ENCODE measurements at regions not wholly inside any gene's neighbourhood (a gene's known extent, or its start where the extent isn't known, plus 50 kb on each side); places are given as distances from the start of the nearest gene placed in this dataset.

- H3K9me3 ChIP-seq = no peaks in the 10 kb centered on the region
- ChIA-PET POLR2A (no interaction called here), CTCF (interaction anchor here (0.6 kb wide), 1 partner anchor 688 kb away, joined by 4 read pairs; no protein-coding TSS in a partner anchor)
- DNase-seq (ENCODE audit: low read depth in 1 of 2, low spot score in 1 of 2) (no peak), FAIRE-seq (no peak), ATAC-seq (no peak)
- no peaks in the 10 kb centered on the region for H3K4me1 ChIP-seq
- no peak overlapping the region for H3K4me2 ChIP-seq
- TF ChIP-seq RNF2 (IDR thresholded peaks at IDR 0.05; ENCODE audit: borderline replicate concordance, low read depth) = no peak
- TF ChIP-seq, protein P1, sequence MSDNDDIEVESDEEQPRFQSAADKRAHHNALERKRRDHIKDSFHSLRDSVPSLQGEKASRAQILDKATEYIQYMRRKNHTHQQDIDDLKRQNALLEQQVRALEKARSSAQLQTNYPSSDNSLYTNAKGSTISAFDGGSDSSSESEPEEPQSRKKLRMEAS (IDR thresholded peaks at IDR 0.05) = no peak
- no peak for TF ChIP-seq ZFP36 (IDR thresholded peaks at IDR 0.05; ENCODE audit: borderline replicate concordance, partially characterized antibody)
- TF ChIP-seq EHMT2 (IDR thresholded peaks at IDR 0.05; ENCODE audit: low read depth) = no peak
- TF ChIP-seq FOSL2 (IDR thresholded peaks at IDR 0.05) = no peak
- TF ChIP-seq FOSL2 (CRISPR knock-in tag; IDR thresholded peaks at IDR 0.05) = no peak
- TF ChIP-seq CHD4 (IDR thresholded peaks at IDR 0.05; ENCODE audit: borderline replicate concordance) = no peak
- no peak for TF ChIP-seq HOXB13 (CRISPR knock-in tag; IDR thresholded peaks at IDR 0.05; ENCODE audit: low read depth)
- no peak for TF ChIP-seq BHLHE40 (IDR thresholded peaks at IDR 0.05; ENCODE audit: low read depth, low read length)
- no peak for TF ChIP-seq FOSB (CRISPR knock-in tag; IDR thresholded peaks at IDR 0.05)
- TF ChIP-seq, protein P2, sequence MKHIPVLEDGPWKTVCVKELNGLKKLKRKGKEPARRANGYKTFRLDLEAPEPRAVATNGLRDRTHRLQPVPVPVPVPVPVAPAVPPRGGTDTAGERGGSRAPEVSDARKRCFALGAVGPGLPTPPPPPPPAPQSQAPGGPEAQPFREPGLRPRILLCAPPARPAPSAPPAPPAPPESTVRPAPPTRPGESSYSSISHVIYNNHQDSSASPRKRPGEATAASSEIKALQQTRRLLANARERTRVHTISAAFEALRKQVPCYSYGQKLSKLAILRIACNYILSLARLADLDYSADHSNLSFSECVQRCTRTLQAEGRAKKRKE (CRISPR knock-in tag; IDR thresholded peaks at IDR 0.05; ENCODE audit: low read depth) = no peak
- no peak for TF ChIP-seq EP300 (IDR thresholded peaks at IDR 0.05)
- no peak for TF ChIP-seq ZC3H11A (IDR thresholded peaks at IDR 0.05)
- no peak for TF ChIP-seq GATA3 (IDR thresholded peaks at IDR 0.05; ENCODE audit: borderline replicate concordance)
- no peak for TF ChIP-seq JUN (IDR thresholded peaks at IDR 0.05)
- no peak for TF ChIP-seq KDM5A (IDR thresholded peaks at IDR 0.05)
- H3K4me3 ChIP-seq = no peak overlapping the region
- 0% methylated on average over 2 of the region's 3 CpGs for WGBS (ENCODE audit: missing lambda C conversion rate)
- no peak overlapping the region for H3K27ac ChIP-seq
Measured at GRCh38 chr6:156185113-156185512, 592.1 kb upstream of the ARID1B start.

DNA sequence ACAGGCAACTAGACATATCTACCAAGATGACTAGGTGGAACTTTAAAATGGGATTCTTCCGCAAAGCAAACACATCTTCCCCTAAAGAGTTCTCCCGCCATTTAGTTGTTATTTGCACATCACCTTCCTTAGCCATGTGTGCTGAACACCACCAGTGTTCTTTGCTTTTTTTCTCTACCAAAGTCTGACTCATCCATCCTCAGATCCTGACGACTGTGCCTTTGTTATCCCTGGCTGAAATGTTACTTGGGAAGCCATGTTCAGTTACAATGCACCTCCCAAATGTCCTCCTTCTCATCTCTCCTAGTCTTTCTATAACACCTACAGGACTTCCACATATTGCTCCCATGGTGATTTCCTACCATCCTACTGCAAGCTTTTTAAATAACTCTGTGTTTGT lies 593.5 kb upstream of the ARID1B start:
- ATAC-seq = no peak
- no peak for FAIRE-seq
- Histone ChIP-seq H3K27ac (no peak overlapping the region), H3K4me3 (no peak overlapping the region), H3K4me1 (no peaks in the 10 kb centered on the region), H3K9me3 (no peaks in the 10 kb centered on the region), H3K4me2 (no peak overlapping the region)
- TF ChIP-seq SREBF2 (IDR thresholded peaks at IDR 0.05) (no peak), HEYL (CRISPR knock-in tag; IDR thresholded peaks at IDR 0.05) (no peak), ESRRA (IDR thresholded peaks at IDR 0.05; ENCODE audit: borderline replicate concordance, low read length) (no peak), FOSL2 (IDR thresholded peaks at IDR 0.05) (no peak), FOSL2 (CRISPR knock-in tag; IDR thresholded peaks at IDR 0.05) (no peak), TP53 (CRISPR knock-in tag; IDR thresholded peaks at IDR 0.05) (no peak), POLR2AphosphoS2 (conservative IDR thresholded peaks at IDR 0.05; ENCODE audit: low read length) (no peak), RNF2 (IDR thresholded peaks at IDR 0.05; ENCODE audit: borderline replicate concordance, low read depth) (no peak), CEBPB (IDR thresholded peaks at IDR 0.05) (no peak)
- TF ChIP-seq, protein P3, sequence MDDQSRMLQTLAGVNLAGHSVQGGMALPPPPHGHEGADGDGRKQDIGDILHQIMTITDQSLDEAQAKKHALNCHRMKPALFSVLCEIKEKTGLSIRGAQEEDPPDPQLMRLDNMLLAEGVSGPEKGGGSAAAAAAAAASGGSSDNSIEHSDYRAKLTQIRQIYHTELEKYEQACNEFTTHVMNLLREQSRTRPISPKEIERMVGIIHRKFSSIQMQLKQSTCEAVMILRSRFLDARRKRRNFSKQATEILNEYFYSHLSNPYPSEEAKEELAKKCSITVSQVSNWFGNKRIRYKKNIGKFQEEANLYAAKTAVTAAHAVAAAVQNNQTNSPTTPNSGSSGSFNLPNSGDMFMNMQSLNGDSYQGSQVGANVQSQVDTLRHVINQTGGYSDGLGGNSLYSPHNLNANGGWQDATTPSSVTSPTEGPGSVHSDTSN (IDR thresholded peaks at IDR 0.05) = no peak
- ChIA-PET POLR2A (no interaction called here), CTCF (interaction anchor here (0.6 kb wide), 1 partner anchor 776 kb away, joined by 4 read pairs; no protein-coding TSS in a partner anchor)
- DNase-seq (ENCODE audit: low read depth in 1 of 2, low spot score in 1 of 2) = no peak
- WGBS (ENCODE audit: missing lambda C conversion rate) = 38% methylated on average over 3 of the region's 3 CpGs

GRCh38 chr6:156182356-156182755 lies 594.8 kb upstream of the ARID1B start:
- no peak overlapping the region for H3K27ac ChIP-seq
- CTCF ChIA-PET = interaction anchor here (0.6 kb wide), 1 partner anchor 16 kb away, joined by 4 read pairs; no protein-coding TSS in a partner anchor
- WGBS (ENCODE audit: missing lambda C conversion rate) = 8% methylated on average over 2 of the region's 2 CpGs
- FAIRE-seq (no peak), ATAC-seq (no peak), DNase-seq (ENCODE audit: low read depth in 1 of 2, low spot score in 1 of 2) (no peak)
- no peaks in the 10 kb centered on the region for H3K4me1 ChIP-seq
- POLR2A ChIA-PET = no interaction called here
- H3K9me3 ChIP-seq = no peaks in the 10 kb centered on the region
- no peak overlapping the region for H3K4me2 ChIP-seq
- no peak overlapping the region for H3K4me3 ChIP-seq
- TF ChIP-seq POLR2AphosphoS2 (conservative IDR thresholded peaks at IDR 0.05; ENCODE audit: low read length) (no peak), TFCP2L1 (CRISPR knock-in tag; IDR thresholded peaks at IDR 0.05) (no peak), REST (IDR thresholded peaks at IDR 0.05) (no peak), GATA3 (IDR thresholded peaks at IDR 0.05; ENCODE audit: borderline replicate concordance) (no peak)
- TF ChIP-seq, protein P4, sequence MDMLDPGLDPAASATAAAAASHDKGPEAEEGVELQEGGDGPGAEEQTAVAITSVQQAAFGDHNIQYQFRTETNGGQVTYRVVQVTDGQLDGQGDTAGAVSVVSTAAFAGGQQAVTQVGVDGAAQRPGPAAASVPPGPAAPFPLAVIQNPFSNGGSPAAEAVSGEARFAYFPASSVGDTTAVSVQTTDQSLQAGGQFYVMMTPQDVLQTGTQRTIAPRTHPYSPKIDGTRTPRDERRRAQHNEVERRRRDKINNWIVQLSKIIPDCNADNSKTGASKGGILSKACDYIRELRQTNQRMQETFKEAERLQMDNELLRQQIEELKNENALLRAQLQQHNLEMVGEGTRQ (IDR thresholded peaks at IDR 0.05) = no peak
- TF ChIP-seq, protein P5, sequence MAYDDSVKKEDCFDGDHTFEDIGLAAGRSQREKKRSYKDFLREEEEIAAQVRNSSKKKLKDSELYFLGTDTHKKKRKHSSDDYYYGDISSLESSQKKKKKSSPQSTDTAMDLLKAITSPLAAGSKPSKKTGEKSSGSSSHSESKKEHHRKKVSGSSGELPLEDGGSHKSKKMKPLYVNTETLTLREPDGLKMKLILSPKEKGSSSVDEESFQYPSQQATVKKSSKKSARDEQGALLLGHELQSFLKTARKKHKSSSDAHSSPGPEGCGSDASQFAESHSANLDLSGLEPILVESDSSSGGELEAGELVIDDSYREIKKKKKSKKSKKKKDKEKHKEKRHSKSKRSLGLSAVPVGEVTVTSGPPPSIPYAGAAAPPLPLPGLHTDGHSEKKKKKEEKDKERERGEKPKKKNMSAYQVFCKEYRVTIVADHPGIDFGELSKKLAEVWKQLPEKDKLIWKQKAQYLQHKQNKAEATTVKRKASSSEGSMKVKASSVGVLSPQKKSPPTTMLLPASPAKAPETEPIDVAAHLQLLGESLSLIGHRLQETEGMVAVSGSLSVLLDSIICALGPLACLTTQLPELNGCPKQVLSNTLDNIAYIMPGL (CRISPR knock-in tag; IDR thresholded peaks at IDR 0.05; ENCODE audit: borderline replicate concordance) = no peak

Data from A549 (cell line).